ENCODE measurements at regions not wholly inside any gene's neighbourhood (a gene's known extent, or its start where the extent isn't known, plus 50 kb on each side); places are given as distances from the start of the nearest gene placed in this dataset.

GRCh38 chr1:4974981-4975685 is 320.7 kb downstream of the AJAP1 start:
- TF ChIP-seq CTCF (IDR thresholded peaks at IDR 0.05): no peak
- TF ChIP-seq POLR2A (IDR thresholded peaks at IDR 0.05): no peak
- no peak for TF ChIP-seq POLR2AphosphoS5 (IDR thresholded peaks at IDR 0.05)

All from breast epithelium (tissue), 3 donors.